CD14-positive monocyte (primary cell): ENCODE measurements at regions not wholly inside any gene's neighbourhood (a gene's known extent, or its start where the extent isn't known, plus 50 kb on each side); places are given as distances from the start of the nearest gene placed in this dataset.

Experiments used
- DNase-seq, 3 donors: peaks; one replicate each; pipeline ENCODE4 v3.0.0-alpha.2; 2011 to 2022
- H2AFZ ChIP-seq: 2 replicates; pipeline ENCODE4 v1.6.0; 2012; ENCODE audit warnings: mild to moderate bottlenecking, low read depth, low read length, inconsistent platforms; ENCODE audit not compliant: insufficient read depth, poor library complexity, severe bottlenecking
- H3K27ac ChIP-seq, 2 donors: 1 replicate in 1 of 2; 2 replicates in 1 of 2; pipeline ENCODE4 v1.5.1; 2012 to 2013; ENCODE audit warnings: low read length in 2 of 2, control low read depth in 1 of 2, inconsistent platforms in 1 of 2, low read depth in 1 of 2, mild to moderate bottlenecking in 1 of 2
- H3K27me3 ChIP-seq, 2 donors: one replicate each; pipeline versions ENCODE4 v1.6.0 to v1.6.1; 2011 to 2013; ENCODE audit warnings: low read length in 2 of 2; ENCODE audit not compliant: control insufficient read depth in 2 of 2, insufficient read depth in 2 of 2
- H3K36me3 ChIP-seq, 2 donors: replicated peaks in 1 of 2; 1 replicate in 1 of 2; 2 replicates in 1 of 2; pipeline versions ENCODE4 v1.5.1 to v1.6.1; 2012 to 2013; ENCODE audit warnings: low read length in 2 of 2, control low read depth in 1 of 2, inconsistent platforms in 1 of 2, mild to moderate bottlenecking in 1 of 2; ENCODE audit not compliant: insufficient read depth in 2 of 2, control insufficient read depth in 1 of 2
- H3K4me1 ChIP-seq, 2 donors: 1 replicate in 1 of 2; 2 replicates in 1 of 2; pipeline versions ENCODE4 v1.5.1 to v1.6.1; 2012 to 2013; ENCODE audit warnings: low read length in 2 of 2, control low read depth in 1 of 2, inconsistent platforms in 1 of 2, mild to moderate bottlenecking in 1 of 2, moderate library complexity in 1 of 2; ENCODE audit not compliant: insufficient read depth in 2 of 2, control insufficient read depth in 1 of 2
- H3K4me2 ChIP-seq: replicated peaks from 2 replicates; pipeline ENCODE3; 2012; ENCODE audit warnings: low read length, moderate library complexity, mild to moderate bottlenecking; ENCODE audit not compliant: poor library complexity, severe bottlenecking; ENCODE audit errors: extremely low read depth
- H3K4me3 ChIP-seq, 3 experiments: fragments of 200-600 bp in 1 of 3; sonication (generic) in 1 of 3; replicated peaks in 1 of 3; 1 replicate in 2 of 3; 2 replicates in 1 of 3; pipeline ENCODE4 v1.5.1; 2011 to 2013; ENCODE audit warnings: low read length in 3 of 3, mild to moderate bottlenecking in 3 of 3, control low read depth in 2 of 3, low read depth in 2 of 3, inconsistent platforms in 1 of 3, moderate library complexity in 1 of 3
- H3K79me2 ChIP-seq: 2 replicates; pipeline ENCODE4 v1.6.0; 2012; ENCODE audit warnings: mild to moderate bottlenecking, control low read depth, inconsistent platforms, low read length, moderate library complexity; ENCODE audit not compliant: insufficient read depth
- H3K9ac ChIP-seq: 2 replicates; pipeline ENCODE4 v1.6.0; 2017; ENCODE audit warnings: low read length, mild to moderate bottlenecking; ENCODE audit not compliant: insufficient read depth, poor library complexity, severe bottlenecking
- H3K9me3 ChIP-seq, 2 donors: replicated peaks in 1 of 2; 1 replicate in 1 of 2; 2 replicates in 1 of 2; pipeline versions ENCODE4 v1.5.1 to v1.6.1; 2012 to 2013; ENCODE audit warnings: low read length in 2 of 2, control low read depth in 1 of 2; ENCODE audit not compliant: control insufficient read depth in 1 of 2, insufficient read depth in 1 of 2
- H4K20me1 ChIP-seq: 2 replicates; pipeline ENCODE4 v1.6.0; 2012; ENCODE audit warnings: mild to moderate bottlenecking, low read length, control low read depth, moderate library complexity; ENCODE audit not compliant: insufficient read depth
- H3K27ac Mint-ChIP-seq, 7 donors: one replicate each; pipeline ENCODE4 v1.8.0; 2020; ENCODE audit warnings: mild to moderate bottlenecking in 7 of 7, mixed read lengths in 7 of 7, moderate library complexity in 6 of 7, inconsistent platforms in 2 of 7
- H3K27me3 Mint-ChIP-seq, 3 donors: one replicate each; pipeline ENCODE4 v1.8.0; 2021 to 2022; ENCODE audit warnings: low read depth in 3 of 3, mild to moderate bottlenecking in 3 of 3, mixed read lengths in 3 of 3, moderate library complexity in 3 of 3, inconsistent platforms in 1 of 3
- H3K36me3 Mint-ChIP-seq, 2 donors: one replicate each; pipeline ENCODE4 v1.8.0; 2020; ENCODE audit warnings: mixed read lengths in 2 of 2, inconsistent platforms in 1 of 2, mild to moderate bottlenecking in 1 of 2
- H3K4me1 Mint-ChIP-seq: one replicate; pipeline ENCODE4 v1.8.0; 2020; ENCODE audit warnings: mild to moderate bottlenecking, mixed read lengths
- H3K4me3 Mint-ChIP-seq, 2 donors: one replicate each; pipeline ENCODE4 v1.8.0; 2020; ENCODE audit warnings: mild to moderate bottlenecking in 2 of 2, mixed read lengths in 2 of 2, moderate library complexity in 1 of 2
- H3K9me3 Mint-ChIP-seq, 7 donors: one replicate each; pipeline ENCODE4 v1.8.0; 2020 to 2022; ENCODE audit warnings: mixed read lengths in 7 of 7, mild to moderate bottlenecking in 6 of 7, moderate library complexity in 6 of 7, inconsistent platforms in 2 of 7
- WGBS: methylation state at CpG from one replicate; pipeline ENCODE4 v1.1.5; 2013; ENCODE audit warnings: missing lambda C conversion rate; ENCODE audit not compliant: insufficient coverage; 5-methylcytosine and 5-hydroxymethylcytosine counted together
- intact Hi-C, 2 donors: fragments of 100-400 bp; cut with micrococcal nuclease; formaldehyde crosslinking; loops; one replicate each; pipeline versions ENCODE4 v1.15.0 to v1.15.1; 2023
- TF ChIP-seq, protein P1 (sequence below): fragments of 200-600 bp; IDR thresholded peaks from one replicate; pipeline ENCODE4 v1.8.0; 2022; ENCODE audit warnings: antibody characterized with exemption, mild to moderate bottlenecking

DNA sequence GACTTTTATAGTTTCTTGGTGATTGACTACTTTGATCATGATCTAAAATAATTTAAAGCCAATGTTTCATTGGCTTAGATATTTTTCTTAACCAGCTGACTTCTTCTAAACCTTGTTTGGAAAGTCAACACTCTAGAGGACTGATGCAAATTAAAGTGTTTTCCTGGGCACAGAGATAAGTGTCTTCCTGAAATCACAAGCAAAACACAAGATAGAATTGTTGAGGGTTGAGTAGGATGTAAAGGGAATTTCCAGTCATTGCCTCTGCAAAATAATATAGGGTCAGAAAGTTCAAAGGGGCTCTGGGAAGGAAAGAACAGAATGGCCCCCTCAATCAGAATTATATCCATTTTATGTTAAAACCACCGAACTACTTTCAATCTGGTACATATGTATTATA lies 156.3 kb upstream of the LRIG3 start:
- H3K4me2 ChIP-seq: no peak overlapping the region
- no peaks in the 10 kb centered on the region for H3K27me3 ChIP-seq
- no CpG with 5 or more reads among the region's 1 CpG for WGBS
- H3K4me1 ChIP-seq: peaks cover 12% of the 10 kb centered on the region in 2 donors
- H3K36me3 Mint-ChIP-seq: no peaks in the 10 kb centered on the region
- H3K9me3 ChIP-seq: no peaks in the 10 kb centered on the region
- peaks cover 14% of the 10 kb centered on the region for H3K4me1 Mint-ChIP-seq
- TF ChIP-seq, protein P1, sequence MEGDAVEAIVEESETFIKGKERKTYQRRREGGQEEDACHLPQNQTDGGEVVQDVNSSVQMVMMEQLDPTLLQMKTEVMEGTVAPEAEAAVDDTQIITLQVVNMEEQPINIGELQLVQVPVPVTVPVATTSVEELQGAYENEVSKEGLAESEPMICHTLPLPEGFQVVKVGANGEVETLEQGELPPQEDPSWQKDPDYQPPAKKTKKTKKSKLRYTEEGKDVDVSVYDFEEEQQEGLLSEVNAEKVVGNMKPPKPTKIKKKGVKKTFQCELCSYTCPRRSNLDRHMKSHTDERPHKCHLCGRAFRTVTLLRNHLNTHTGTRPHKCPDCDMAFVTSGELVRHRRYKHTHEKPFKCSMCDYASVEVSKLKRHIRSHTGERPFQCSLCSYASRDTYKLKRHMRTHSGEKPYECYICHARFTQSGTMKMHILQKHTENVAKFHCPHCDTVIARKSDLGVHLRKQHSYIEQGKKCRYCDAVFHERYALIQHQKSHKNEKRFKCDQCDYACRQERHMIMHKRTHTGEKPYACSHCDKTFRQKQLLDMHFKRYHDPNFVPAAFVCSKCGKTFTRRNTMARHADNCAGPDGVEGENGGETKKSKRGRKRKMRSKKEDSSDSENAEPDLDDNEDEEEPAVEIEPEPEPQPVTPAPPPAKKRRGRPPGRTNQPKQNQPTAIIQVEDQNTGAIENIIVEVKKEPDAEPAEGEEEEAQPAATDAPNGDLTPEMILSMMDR: no peak
- H3K27ac ChIP-seq: no peak overlapping the region
- H3K27ac Mint-ChIP-seq: no peak overlapping the region
- no peaks in the 10 kb centered on the region for H3K36me3 ChIP-seq
- H3K27me3 Mint-ChIP-seq: peaks cover 0 to 11% (median 7%) of the 10 kb centered on the region in 3 donors
- H3K79me2 ChIP-seq: no peaks in the 10 kb centered on the region
- no peak overlapping the region for H3K4me3 ChIP-seq
- H3K9me3 Mint-ChIP-seq: peaks cover 0 to 6% (median 2%) of the 10 kb centered on the region in 7 donors
- no peak for DNase-seq
- intact Hi-C loops: no loop called here
- H3K9ac ChIP-seq: no peak overlapping the region
- H4K20me1 ChIP-seq: no peaks in the 10 kb centered on the region
- no peak overlapping the region for H2AFZ ChIP-seq
- H3K4me3 Mint-ChIP-seq: no peak overlapping the region

DNA sequence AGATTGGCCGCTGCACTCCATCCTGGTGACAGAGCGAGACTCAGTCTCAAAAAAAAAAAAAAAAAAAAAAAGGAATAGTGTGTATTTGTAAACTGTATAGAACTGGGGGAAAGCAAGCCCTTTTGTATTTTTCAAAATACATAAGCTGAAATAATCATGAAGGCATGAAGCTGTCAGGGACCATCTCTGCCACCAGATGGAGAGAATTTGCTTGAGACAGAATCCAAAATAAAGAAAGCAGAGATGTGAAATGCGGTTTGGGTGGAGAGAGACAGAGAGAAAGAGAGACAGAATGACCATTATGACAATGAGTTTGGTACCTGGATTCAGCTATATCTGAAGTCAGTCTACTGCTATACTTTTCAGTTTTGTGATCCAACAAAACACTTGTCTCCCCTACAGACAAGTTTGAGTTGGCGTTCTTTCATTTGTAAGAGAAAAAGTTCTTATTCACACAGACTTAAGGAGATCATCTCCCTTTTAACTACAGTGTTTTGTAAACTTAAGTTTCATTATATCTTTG lies 155.7 kb upstream of the LRIG3 start:
- Histone ChIP-seq H3K9ac (no peak overlapping the region), H3K27ac (no peak overlapping the region), H3K36me3 (no peaks in the 10 kb centered on the region), H3K4me3 (no peak overlapping the region), H3K4me2 (no peak overlapping the region), H3K27me3 (no peaks in the 10 kb centered on the region), H3K79me2 (no peaks in the 10 kb centered on the region), H3K4me1 (peaks cover 12% of the 10 kb centered on the region in 2 donors), H3K9me3 (no peaks in the 10 kb centered on the region), H4K20me1 (no peaks in the 10 kb centered on the region), H2AFZ (no peak overlapping the region)
- H3K27me3 Mint-ChIP-seq: peaks cover 0 to 11% (median 7%) of the 10 kb centered on the region in 3 donors
- no CpG with 5 or more reads among the region's 4 CpGs for WGBS
- DNase-seq: no peak
- intact Hi-C loops: no loop called here
- H3K4me3 Mint-ChIP-seq: no peak overlapping the region
- peaks cover 0 to 6% (median 2%) of the 10 kb centered on the region in 7 donors for H3K9me3 Mint-ChIP-seq
- H3K4me1 Mint-ChIP-seq: peaks cover 14% of the 10 kb centered on the region
- H3K36me3 Mint-ChIP-seq: no peaks in the 10 kb centered on the region
- H3K27ac Mint-ChIP-seq: no peak overlapping the region
- TF ChIP-seq, protein P1: no peak
